WTC11 (cell line): ENCODE measurements at regions not wholly inside any gene's neighbourhood (a gene's known extent, or its start where the extent isn't known, plus 50 kb on each side); places are given as distances from the start of the nearest gene placed in this dataset.

ENCODE experiments used
- ATAC-seq: fragments of 200-7000 bp; cut with Tn5 transposase; 2 replicates; pipeline ENCODE4 v1.10.0; 2021; ENCODE audit warnings: mild to moderate bottlenecking, moderate library complexity
- CTCF ChIA-PET: fragments of 300-600 bp; sonication (Branson Sonifier 250); formaldehyde crosslinking; loops from one replicate; lab custom pipeline; 2021; ENCODE audit warnings: antibody characterized with exemption; lab: Charles Lee
- POLR2A ChIA-PET: fragments of 350-600 bp; sonication (Branson Sonifier 250); formaldehyde crosslinking; loops from one replicate; lab custom pipeline; 2021; ENCODE audit warnings: antibody characterized with exemption; lab: Charles Lee
- DNase-seq: peaks from one replicate; pipeline ENCODE4 v3.0.0; 2021; ENCODE audit warnings: low spot score
- H3K27ac Mint-ChIP-seq: 2 replicates; pipeline ENCODE4 v1.8.0; 2021; ENCODE audit warnings: mixed read lengths
- H3K27me3 Mint-ChIP-seq: 2 replicates; pipeline ENCODE4 v1.8.0; 2021; ENCODE audit warnings: low read depth, mild to moderate bottlenecking, moderate library complexity, mixed read lengths
- H3K36me3 Mint-ChIP-seq: 2 replicates; pipeline ENCODE4 v1.8.0; 2021; ENCODE audit warnings: mixed read lengths
- H3K4me1 Mint-ChIP-seq: 2 replicates; pipeline ENCODE4 v1.8.0; 2022; ENCODE audit warnings: mixed read lengths
- H3K4me3 Mint-ChIP-seq: 2 replicates; pipeline ENCODE4 v1.8.0; 2021; ENCODE audit warnings: mild to moderate bottlenecking, moderate library complexity, mixed read lengths
- H3K9me3 Mint-ChIP-seq: 2 replicates; pipeline ENCODE4 v1.8.0; 2021; ENCODE audit warnings: mixed read lengths
- CDX4 ChIP-seq: fragments of 250-450 bp; sonication (Bioruptor Pico); IDR thresholded peaks from 2 replicates; pipeline ENCODE4 v1.9.0; 2021; ENCODE audit warnings: moderate library complexity, mild to moderate bottlenecking, inconsistent platforms, borderline replicate concordance
- ESRRA ChIP-seq: sonication (generic); formaldehyde crosslinking; IDR thresholded peaks from 2 replicates; pipeline ENCODE4 v1.8.1; 2022; ENCODE audit warnings: mild to moderate bottlenecking, missing genetic modification reagents, borderline replicate concordance
- FOXJ3 ChIP-seq: sonication (generic); formaldehyde crosslinking; IDR thresholded peaks from 2 replicates; pipeline ENCODE4 v1.9.0; 2021; ENCODE audit warnings: missing genetic modification reagents, mild to moderate bottlenecking, borderline replicate concordance
- FOXP4 ChIP-seq: sonication (generic); formaldehyde crosslinking; IDR thresholded peaks from 2 replicates; pipeline ENCODE4 v1.8.0; 2022; ENCODE audit warnings: mild to moderate bottlenecking, missing genetic modification reagents
- GRHL2 ChIP-seq: fragments of 250-450 bp; sonication (Bioruptor Pico); IDR thresholded peaks from 2 replicates; pipeline ENCODE4 v1.8.0; 2022; ENCODE audit warnings: mild to moderate bottlenecking, moderate library complexity; ENCODE audit not compliant: insufficient replicate concordance, severe bottlenecking
- GTF2I ChIP-seq: fragments of 250-450 bp; sonication (Bioruptor Pico); conservative IDR thresholded peaks from 2 replicates; pipeline ENCODE4 v1.4.0; 2021; ENCODE audit warnings: mild to moderate bottlenecking
- MXD4 ChIP-seq: fragments of 250-450 bp; sonication (Bioruptor Pico); IDR thresholded peaks from 2 replicates; pipeline ENCODE4 v1.8.0; 2021; ENCODE audit warnings: mild to moderate bottlenecking, moderate library complexity, borderline replicate concordance
- NFATC4 ChIP-seq: fragments of 250-450 bp; sonication (Bioruptor Pico); IDR thresholded peaks from 2 replicates; pipeline ENCODE4 v1.9.0; 2021; ENCODE audit warnings: mild to moderate bottlenecking
- NR1H2 ChIP-seq: sonication (generic); formaldehyde crosslinking; IDR thresholded peaks from 2 replicates; pipeline ENCODE4 v1.9.0; 2021; ENCODE audit warnings: mild to moderate bottlenecking, moderate library complexity, missing genetic modification reagents
- NR2C2 ChIP-seq: sonication (generic); formaldehyde crosslinking; IDR thresholded peaks from 2 replicates; pipeline ENCODE4 v1.8.0; 2022; ENCODE audit warnings: mild to moderate bottlenecking, missing genetic modification reagents
- RELA ChIP-seq: sonication (generic); formaldehyde crosslinking; IDR thresholded peaks from 2 replicates; pipeline ENCODE4 v1.8.1; 2022; ENCODE audit warnings: missing genetic modification reagents, mild to moderate bottlenecking, borderline replicate concordance
- SMAD4 ChIP-seq: sonication (generic); formaldehyde crosslinking; IDR thresholded peaks from 2 replicates; pipeline ENCODE4 v1.8.0; 2022; ENCODE audit warnings: mild to moderate bottlenecking, missing genetic modification reagents
- ZBTB21 ChIP-seq: sonication (generic); formaldehyde crosslinking; IDR thresholded peaks from 2 replicates; pipeline ENCODE4 v1.8.1; 2023; ENCODE audit warnings: mild to moderate bottlenecking, missing genetic modification reagents, borderline replicate concordance
- ZNF532 ChIP-seq: fragments of 250-450 bp; sonication (Bioruptor Pico); IDR thresholded peaks from 2 replicates; pipeline ENCODE4 v1.9.0; 2021; ENCODE audit warnings: mild to moderate bottlenecking, borderline replicate concordance
- TF ChIP-seq, protein P1 (sequence below): sonication (generic); formaldehyde crosslinking; IDR thresholded peaks from 2 replicates; pipeline ENCODE4 v1.8.1; 2023; ENCODE audit warnings: mild to moderate bottlenecking, missing genetic modification reagents, borderline replicate concordance
- TF ChIP-seq, protein P2 (sequence below): sonication (generic); formaldehyde crosslinking; IDR thresholded peaks from 2 replicates; pipeline ENCODE4 v1.8.1; 2022; ENCODE audit warnings: low read depth, missing genetic modification reagents, borderline replicate concordance
- TF ChIP-seq, protein P3 (sequence below): sonication (generic); formaldehyde crosslinking; IDR thresholded peaks from 2 replicates; pipeline ENCODE4 v1.8.0; 2022; ENCODE audit warnings: mild to moderate bottlenecking, missing genetic modification reagents

- no peak for TF ChIP-seq FOXP4 (CRISPR knock-in tag)
- no peak for TF ChIP-seq MXD4 (CRISPR knock-in tag)
- no peak for TF ChIP-seq ESRRA
- TF ChIP-seq RELA = no peak
- no peak for TF ChIP-seq NR1H2 (CRISPR knock-in tag)
- TF ChIP-seq ZNF532 (CRISPR knock-in tag) = no peak
- TF ChIP-seq GTF2I (CRISPR knock-in tag) = no peak
- no peak for TF ChIP-seq GRHL2
- no peak for TF ChIP-seq ZBTB21
- TF ChIP-seq, protein P1, sequence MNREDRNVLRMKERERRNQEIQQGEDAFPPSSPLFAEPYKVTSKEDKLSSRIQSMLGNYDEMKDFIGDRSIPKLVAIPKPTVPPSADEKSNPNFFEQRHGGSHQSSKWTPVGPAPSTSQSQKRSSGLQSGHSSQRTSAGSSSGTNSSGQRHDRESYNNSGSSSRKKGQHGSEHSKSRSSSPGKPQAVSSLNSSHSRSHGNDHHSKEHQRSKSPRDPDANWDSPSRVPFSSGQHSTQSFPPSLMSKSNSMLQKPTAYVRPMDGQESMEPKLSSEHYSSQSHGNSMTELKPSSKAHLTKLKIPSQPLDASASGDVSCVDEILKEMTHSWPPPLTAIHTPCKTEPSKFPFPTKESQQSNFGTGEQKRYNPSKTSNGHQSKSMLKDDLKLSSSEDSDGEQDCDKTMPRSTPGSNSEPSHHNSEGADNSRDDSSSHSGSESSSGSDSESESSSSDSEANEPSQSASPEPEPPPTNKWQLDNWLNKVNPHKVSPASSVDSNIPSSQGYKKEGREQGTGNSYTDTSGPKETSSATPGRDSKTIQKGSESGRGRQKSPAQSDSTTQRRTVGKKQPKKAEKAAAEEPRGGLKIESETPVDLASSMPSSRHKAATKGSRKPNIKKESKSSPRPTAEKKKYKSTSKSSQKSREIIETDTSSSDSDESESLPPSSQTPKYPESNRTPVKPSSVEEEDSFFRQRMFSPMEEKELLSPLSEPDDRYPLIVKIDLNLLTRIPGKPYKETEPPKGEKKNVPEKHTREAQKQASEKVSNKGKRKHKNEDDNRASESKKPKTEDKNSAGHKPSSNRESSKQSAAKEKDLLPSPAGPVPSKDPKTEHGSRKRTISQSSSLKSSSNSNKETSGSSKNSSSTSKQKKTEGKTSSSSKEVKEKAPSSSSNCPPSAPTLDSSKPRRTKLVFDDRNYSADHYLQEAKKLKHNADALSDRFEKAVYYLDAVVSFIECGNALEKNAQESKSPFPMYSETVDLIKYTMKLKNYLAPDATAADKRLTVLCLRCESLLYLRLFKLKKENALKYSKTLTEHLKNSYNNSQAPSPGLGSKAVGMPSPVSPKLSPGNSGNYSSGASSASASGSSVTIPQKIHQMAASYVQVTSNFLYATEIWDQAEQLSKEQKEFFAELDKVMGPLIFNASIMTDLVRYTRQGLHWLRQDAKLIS (CRISPR knock-in tag) = no peak
- TF ChIP-seq, protein P2, sequence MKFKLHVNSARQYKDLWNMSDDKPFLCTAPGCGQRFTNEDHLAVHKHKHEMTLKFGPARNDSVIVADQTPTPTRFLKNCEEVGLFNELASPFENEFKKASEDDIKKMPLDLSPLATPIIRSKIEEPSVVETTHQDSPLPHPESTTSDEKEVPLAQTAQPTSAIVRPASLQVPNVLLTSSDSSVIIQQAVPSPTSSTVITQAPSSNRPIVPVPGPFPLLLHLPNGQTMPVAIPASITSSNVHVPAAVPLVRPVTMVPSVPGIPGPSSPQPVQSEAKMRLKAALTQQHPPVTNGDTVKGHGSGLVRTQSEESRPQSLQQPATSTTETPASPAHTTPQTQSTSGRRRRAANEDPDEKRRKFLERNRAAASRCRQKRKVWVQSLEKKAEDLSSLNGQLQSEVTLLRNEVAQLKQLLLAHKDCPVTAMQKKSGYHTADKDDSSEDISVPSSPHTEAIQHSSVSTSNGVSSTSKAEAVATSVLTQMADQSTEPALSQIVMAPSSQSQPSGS (CRISPR knock-in tag) = no peak
These were observed 342.7 kb downstream of the DEPDC1B start (continued) for GRCh38 chr5:60357302-60357701.

- no peak for ATAC-seq
- TF ChIP-seq SMAD4 (CRISPR knock-in tag) (no peak), MXD4 (CRISPR knock-in tag) (no peak), NFATC4 (CRISPR knock-in tag) (no peak), ZNF532 (CRISPR knock-in tag) (no peak), NR2C2 (CRISPR knock-in tag) (no peak), CDX4 (CRISPR knock-in tag) (no peak), FOXJ3 (CRISPR knock-in tag) (no peak)
- TF ChIP-seq, protein P3, sequence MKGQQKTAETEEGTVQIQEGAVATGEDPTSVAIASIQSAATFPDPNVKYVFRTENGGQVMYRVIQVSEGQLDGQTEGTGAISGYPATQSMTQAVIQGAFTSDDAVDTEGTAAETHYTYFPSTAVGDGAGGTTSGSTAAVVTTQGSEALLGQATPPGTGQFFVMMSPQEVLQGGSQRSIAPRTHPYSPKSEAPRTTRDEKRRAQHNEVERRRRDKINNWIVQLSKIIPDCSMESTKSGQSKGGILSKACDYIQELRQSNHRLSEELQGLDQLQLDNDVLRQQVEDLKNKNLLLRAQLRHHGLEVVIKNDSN (CRISPR knock-in tag) = no peak
These were observed 343.2 kb downstream of the DEPDC1B start for GRCh38 chr5:60356745-60357144.

More at GRCh38 chr5:60356745-60357144, 343.2 kb downstream of the DEPDC1B start:
- no peaks in the 10 kb centered on the region for H3K27me3 Mint-ChIP-seq
- H3K9me3 Mint-ChIP-seq = no peaks in the 10 kb centered on the region
- CTCF ChIA-PET = interaction anchor here (0.7 kb wide), 1 partner anchor 46 kb away, joined by 3 read pairs; no protein-coding TSS in a partner anchor
- H3K4me1 Mint-ChIP-seq = peaks cover 4% of the 10 kb centered on the region
- no peak overlapping the region for H3K27ac Mint-ChIP-seq
- POLR2A ChIA-PET = no interaction called here
- H3K4me3 Mint-ChIP-seq = no peak overlapping the region
- H3K36me3 Mint-ChIP-seq = no peaks in the 10 kb centered on the region
- no peak for DNase-seq
